ENCODE measurements at regions not wholly inside any gene's neighbourhood (a gene's known extent, or its start where the extent isn't known, plus 50 kb on each side); places are given as distances from the start of the nearest gene placed in this dataset.

GRCh38 chr12:91893476-91893875, 252.2 kb downstream of the BTG1 start:
- no peak for DNase-seq (ENCODE audit: low read depth)
- TF ChIP-seq MAX (IDR thresholded peaks at IDR 0.05; ENCODE audit: low read depth, low read length) (no peak), MYC (IDR thresholded peaks at IDR 0.05; ENCODE audit: low read depth, low read length) (no peak), POLR2A (IDR thresholded peaks at IDR 0.05; ENCODE audit: extremely low read depth, insufficient read length) (no peak), CTCF (IDR thresholded peaks at IDR 0.05; ENCODE audit: low read depth, low read length) (no peak)
- H3K4me3 ChIP-seq (ENCODE audit: low read depth, low read length) = no peak overlapping the region

- TF ChIP-seq CTCF (IDR thresholded peaks at IDR 0.05; ENCODE audit: low read depth, low read length) (no peak), POLR2A (IDR thresholded peaks at IDR 0.05; ENCODE audit: extremely low read depth, insufficient read length) (no peak), MYC (IDR thresholded peaks at IDR 0.05; ENCODE audit: low read depth, low read length) (no peak), MAX (IDR thresholded peaks at IDR 0.05; ENCODE audit: low read depth, low read length) (no peak)
- no peak for DNase-seq (ENCODE audit: low read depth)
- no peak overlapping the region for H3K4me3 ChIP-seq (ENCODE audit: low read depth, low read length)
These were observed 253.4 kb downstream of the BTG1 start for GRCh38 chr12:91892081-91892855.

- no peak for DNase-seq (ENCODE audit: low read depth)
- TF ChIP-seq CTCF (IDR thresholded peaks at IDR 0.05; ENCODE audit: low read depth, low read length) (no peak), MAX (IDR thresholded peaks at IDR 0.05; ENCODE audit: low read depth, low read length) (no peak), POLR2A (IDR thresholded peaks at IDR 0.05; ENCODE audit: extremely low read depth, insufficient read length) (no peak), MYC (IDR thresholded peaks at IDR 0.05; ENCODE audit: low read depth, low read length) (no peak)
- H3K4me3 ChIP-seq (ENCODE audit: low read depth, low read length) = no peak overlapping the region
These were observed 254.9 kb downstream of the BTG1 start for GRCh38 chr12:91890742-91891141.

GRCh38 chr12:91889910-91890309, 255.7 kb downstream of the BTG1 start:
- no peak for TF ChIP-seq CTCF (IDR thresholded peaks at IDR 0.05; ENCODE audit: low read depth, low read length)
- TF ChIP-seq MYC (IDR thresholded peaks at IDR 0.05; ENCODE audit: low read depth, low read length) = no peak
- no peak for TF ChIP-seq POLR2A (IDR thresholded peaks at IDR 0.05; ENCODE audit: extremely low read depth, insufficient read length)
- no peak for TF ChIP-seq MAX (IDR thresholded peaks at IDR 0.05; ENCODE audit: low read depth, low read length)
- DNase-seq (ENCODE audit: low read depth) = no peak
- no peak overlapping the region for H3K4me3 ChIP-seq (ENCODE audit: low read depth, low read length)

GRCh38 chr12:91889059-91889458, 256.6 kb downstream of the BTG1 start:
- TF ChIP-seq MAX (IDR thresholded peaks at IDR 0.05; ENCODE audit: low read depth, low read length) (no peak), POLR2A (IDR thresholded peaks at IDR 0.05; ENCODE audit: extremely low read depth, insufficient read length) (no peak), MYC (IDR thresholded peaks at IDR 0.05; ENCODE audit: low read depth, low read length) (no peak), CTCF (IDR thresholded peaks at IDR 0.05; ENCODE audit: low read depth, low read length) (no peak)
- no peak for DNase-seq (ENCODE audit: low read depth)
- H3K4me3 ChIP-seq (ENCODE audit: low read depth, low read length) = no peak overlapping the region
